ENCODE measurements at regions not wholly inside any gene's neighbourhood (a gene's known extent, or its start where the extent isn't known, plus 50 kb on each side); places are given as distances from the start of the nearest gene placed in this dataset.

DNA sequence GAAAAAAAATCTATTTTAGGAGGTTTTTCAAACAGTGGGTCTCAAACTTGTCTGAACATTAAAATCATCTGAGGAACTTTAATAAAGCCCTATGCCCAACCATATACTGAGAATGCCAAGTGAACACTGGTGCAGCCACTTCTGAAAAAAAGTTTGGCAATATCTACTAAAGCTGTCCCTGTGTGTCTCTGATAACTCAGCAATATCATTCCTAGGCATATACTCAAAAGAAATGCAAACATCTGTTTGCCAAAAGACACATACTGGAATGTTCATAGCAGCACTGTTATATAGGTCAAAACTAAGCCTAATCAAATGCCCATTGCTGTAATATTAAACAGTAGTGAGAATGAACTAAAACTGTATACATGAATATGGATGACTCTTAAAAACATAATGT lies 74.2 kb upstream of the RGS4 start:
- H3K9me3 ChIP-seq (ENCODE audit: control insufficient read depth, low read depth, low read length), result no peaks in the 10 kb centered on the region
- H3K4me3 ChIP-seq (ENCODE audit: control insufficient read depth in 2 of 3, extremely low read depth in 1 of 3, insufficient read depth in 2 of 3, low read depth in 1 of 3, low read length in 3 of 3), result no peak overlapping the region
- no peak overlapping the region for H3K27ac ChIP-seq (ENCODE audit: control insufficient read depth, insufficient read depth, low read length)
- dilution Hi-C loops (cut with MboI; ENCODE audit: extremely low pct_ligation_motif_present, low sequenced_read_pairs), result no loop called here
- H3K79me2 ChIP-seq (ENCODE audit: control insufficient read depth, insufficient read depth, low read length), result no peaks in the 10 kb centered on the region
- DNase-seq (ENCODE audit: low read depth, low spot score) (no peak), FAIRE-seq (no peak)
- H3K27me3 ChIP-seq (ENCODE audit: control insufficient read depth, extremely low read depth, insufficient read depth, low read length), result no peaks in the 10 kb centered on the region
- H2AFZ ChIP-seq (ENCODE audit: control insufficient read depth, low read length), result no peak overlapping the region
- no peaks in the 10 kb centered on the region for H3K9me1 ChIP-seq (ENCODE audit: control insufficient read depth, extremely low read depth, insufficient read depth, low read length)
- H4K20me1 ChIP-seq (ENCODE audit: control insufficient read depth, extremely low read depth, insufficient read depth, low read length), result no peaks in the 10 kb centered on the region
- no peak overlapping the region for H3K9ac ChIP-seq (ENCODE audit: control insufficient read depth, extremely low read depth, insufficient read depth, low read length)
- H3K4me1 ChIP-seq (ENCODE audit: control insufficient read depth, extremely low read depth, insufficient read depth, low read length), result peaks cover 3% of the 10 kb centered on the region
- no peaks in the 10 kb centered on the region for H3K36me3 ChIP-seq (ENCODE audit: control insufficient read depth in 2 of 2, extremely low read depth in 1 of 2, insufficient read depth in 2 of 2, low read length in 2 of 2)
- no peak overlapping the region for H3K4me2 ChIP-seq (ENCODE audit: control insufficient read depth, extremely low read depth, insufficient read depth, low read depth, low read length)
- no peak for TF ChIP-seq EZH2 (IDR thresholded peaks at IDR 0.05; ENCODE audit: low read length)
- TF ChIP-seq, protein P1, sequence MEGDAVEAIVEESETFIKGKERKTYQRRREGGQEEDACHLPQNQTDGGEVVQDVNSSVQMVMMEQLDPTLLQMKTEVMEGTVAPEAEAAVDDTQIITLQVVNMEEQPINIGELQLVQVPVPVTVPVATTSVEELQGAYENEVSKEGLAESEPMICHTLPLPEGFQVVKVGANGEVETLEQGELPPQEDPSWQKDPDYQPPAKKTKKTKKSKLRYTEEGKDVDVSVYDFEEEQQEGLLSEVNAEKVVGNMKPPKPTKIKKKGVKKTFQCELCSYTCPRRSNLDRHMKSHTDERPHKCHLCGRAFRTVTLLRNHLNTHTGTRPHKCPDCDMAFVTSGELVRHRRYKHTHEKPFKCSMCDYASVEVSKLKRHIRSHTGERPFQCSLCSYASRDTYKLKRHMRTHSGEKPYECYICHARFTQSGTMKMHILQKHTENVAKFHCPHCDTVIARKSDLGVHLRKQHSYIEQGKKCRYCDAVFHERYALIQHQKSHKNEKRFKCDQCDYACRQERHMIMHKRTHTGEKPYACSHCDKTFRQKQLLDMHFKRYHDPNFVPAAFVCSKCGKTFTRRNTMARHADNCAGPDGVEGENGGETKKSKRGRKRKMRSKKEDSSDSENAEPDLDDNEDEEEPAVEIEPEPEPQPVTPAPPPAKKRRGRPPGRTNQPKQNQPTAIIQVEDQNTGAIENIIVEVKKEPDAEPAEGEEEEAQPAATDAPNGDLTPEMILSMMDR (optimal IDR thresholded peaks at IDR 0.05 in 1 of 3, IDR thresholded peaks at IDR 0.05 in 1 of 3, conservative IDR thresholded peaks at IDR 0.05 in 1 of 3; ENCODE audit: extremely low read depth in 1 of 3, insufficient read depth in 2 of 3, low read length in 3 of 3), result no peak

DNA sequence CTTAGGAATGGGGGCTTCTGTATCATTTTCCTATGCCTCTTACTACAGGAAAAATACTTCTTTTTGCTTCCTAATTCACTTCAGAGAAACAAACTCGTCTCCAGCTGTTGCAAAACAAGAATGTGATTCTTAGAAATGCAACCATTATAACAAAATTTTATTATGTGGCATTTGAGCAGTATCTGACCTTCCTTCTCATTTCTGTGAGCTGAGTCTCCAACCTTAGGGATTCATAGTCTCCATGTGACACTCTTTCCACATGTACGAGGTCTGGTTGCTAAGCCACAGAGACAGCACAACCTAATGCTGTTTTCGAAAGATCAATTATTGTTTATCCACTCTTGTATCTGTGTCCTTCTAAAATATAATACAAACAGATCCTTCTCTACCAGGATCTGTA lies 75.3 kb upstream of the RGS4 start:
- Histone ChIP-seq H2AFZ (ENCODE audit: control insufficient read depth, low read length) (no peak overlapping the region), H3K36me3 (ENCODE audit: control insufficient read depth in 2 of 2, extremely low read depth in 1 of 2, insufficient read depth in 2 of 2, low read length in 2 of 2) (no peaks in the 10 kb centered on the region), H3K27ac (ENCODE audit: control insufficient read depth, insufficient read depth, low read length) (no peak overlapping the region), H3K79me2 (ENCODE audit: control insufficient read depth, insufficient read depth, low read length) (no peaks in the 10 kb centered on the region), H3K9ac (ENCODE audit: control insufficient read depth, extremely low read depth, insufficient read depth, low read length) (no peak overlapping the region), H3K27me3 (ENCODE audit: control insufficient read depth, extremely low read depth, insufficient read depth, low read length) (no peaks in the 10 kb centered on the region), H3K4me1 (ENCODE audit: control insufficient read depth, extremely low read depth, insufficient read depth, low read length) (peaks cover 3% of the 10 kb centered on the region), H4K20me1 (ENCODE audit: control insufficient read depth, extremely low read depth, insufficient read depth, low read length) (no peaks in the 10 kb centered on the region), H3K9me1 (ENCODE audit: control insufficient read depth, extremely low read depth, insufficient read depth, low read length) (no peaks in the 10 kb centered on the region), H3K4me3 (ENCODE audit: control insufficient read depth in 2 of 3, extremely low read depth in 1 of 3, insufficient read depth in 2 of 3, low read depth in 1 of 3, low read length in 3 of 3) (no peak overlapping the region), H3K9me3 (ENCODE audit: control insufficient read depth, low read depth, low read length) (no peaks in the 10 kb centered on the region), H3K4me2 (ENCODE audit: control insufficient read depth, extremely low read depth, insufficient read depth, low read depth, low read length) (no peak overlapping the region)
- TF ChIP-seq, protein P1 (optimal IDR thresholded peaks at IDR 0.05 in 1 of 3, IDR thresholded peaks at IDR 0.05 in 1 of 3, conservative IDR thresholded peaks at IDR 0.05 in 1 of 3; ENCODE audit: extremely low read depth in 1 of 3, insufficient read depth in 2 of 3, low read length in 3 of 3), result no peak
- no peak for TF ChIP-seq EZH2 (IDR thresholded peaks at IDR 0.05; ENCODE audit: low read length)
- dilution Hi-C loops (cut with MboI; ENCODE audit: extremely low pct_ligation_motif_present, low sequenced_read_pairs), result no loop called here
- DNase-seq (ENCODE audit: low read depth, low spot score), result no peak
- no peak for FAIRE-seq
